Activated B cell treated with CpG ODN at 0.5 μM for 24 hours (primary cell): ENCODE measurements at regions not wholly inside any gene's neighbourhood (a gene's known extent, or its start where the extent isn't known, plus 50 kb on each side); places are given as distances from the start of the nearest gene placed in this dataset.

Experiments used
- ATAC-seq: fragments of 200-7000 bp; cut with Tn5 transposase; one replicate; pipeline ENCODE4 v1.10.0; 2021; ENCODE audit warnings: low read depth, mild to moderate bottlenecking, moderate library complexity
- CTCF ChIA-PET: fragments of 350-600 bp; sonication (Branson Sonifier 250); formaldehyde crosslinking; loops from one replicate; lab custom pipeline; 2021; ENCODE audit warnings: antibody characterized with exemption; lab: Charles Lee
- POLR2A ChIA-PET: fragments of 350-600 bp; sonication (Branson Sonifier 250); formaldehyde crosslinking; loops from one replicate; lab custom pipeline; 2021; ENCODE audit warnings: antibody characterized with exemption; lab: Charles Lee
- DNase-seq: peaks from one replicate; pipeline ENCODE4 v3.0.0; 2022
- H3K27ac Mint-ChIP-seq: one replicate; pipeline ENCODE4 v1.8.0; 2020; ENCODE audit warnings: mixed read lengths
- H3K27me3 Mint-ChIP-seq: one replicate; pipeline ENCODE4 v1.8.0; 2021; ENCODE audit warnings: mixed read lengths
- H3K36me3 Mint-ChIP-seq: one replicate; pipeline ENCODE4 v1.8.0; 2021; ENCODE audit warnings: low read depth, mixed read lengths
- H3K4me1 Mint-ChIP-seq: one replicate; pipeline ENCODE4 v1.8.0; 2021; ENCODE audit warnings: mixed read lengths
- H3K4me3 Mint-ChIP-seq: one replicate; pipeline ENCODE4 v1.8.0; 2020; ENCODE audit warnings: mild to moderate bottlenecking, mixed read lengths
- H3K9me3 Mint-ChIP-seq: one replicate; pipeline ENCODE4 v1.8.0; 2020; ENCODE audit warnings: mixed read lengths
- CTCF ChIP-seq: fragments of 200-600 bp; IDR thresholded peaks from one replicate; pipeline ENCODE4 v1.8.0; 2022; ENCODE audit warnings: antibody characterized with exemption, mild to moderate bottlenecking
- intact Hi-C: fragments of 100-400 bp; cut with micrococcal nuclease; formaldehyde crosslinking; loops from one replicate; pipeline ENCODE4 v1.15.1; 2024

GRCh38 chr18:27428120-27428519, 243.0 kb upstream of the CHST9 start:
- H3K27ac Mint-ChIP-seq, result no peak overlapping the region
- no peaks in the 10 kb centered on the region for H3K36me3 Mint-ChIP-seq
- ATAC-seq (no peak), DNase-seq (no peak)
- H3K9me3 Mint-ChIP-seq, result peaks cover 14% of the 10 kb centered on the region
- TF ChIP-seq CTCF, result no peak
- H3K4me1 Mint-ChIP-seq, result no peaks in the 10 kb centered on the region
- no peaks in the 10 kb centered on the region for H3K27me3 Mint-ChIP-seq
- no peak overlapping the region for H3K4me3 Mint-ChIP-seq
- CTCF ChIA-PET, result no interaction called here
- POLR2A ChIA-PET, result no interaction called here
- intact Hi-C loops, result no loop called here

GRCh38 chr18:27423581-27423980, 238.5 kb upstream of the CHST9 start:
- H3K9me3 Mint-ChIP-seq, result peaks cover 3% of the 10 kb centered on the region
- ChIA-PET POLR2A (no interaction called here), CTCF (no interaction called here)
- no peaks in the 10 kb centered on the region for H3K4me1 Mint-ChIP-seq
- DNase-seq (no peak), ATAC-seq (no peak)
- TF ChIP-seq CTCF, result no peak
- no peak overlapping the region for H3K4me3 Mint-ChIP-seq
- no peaks in the 10 kb centered on the region for H3K27me3 Mint-ChIP-seq
- no peaks in the 10 kb centered on the region for H3K36me3 Mint-ChIP-seq
- H3K27ac Mint-ChIP-seq, result no peak overlapping the region
- intact Hi-C loops, result no loop called here

- intact Hi-C loops, result no loop called here
- DNase-seq (no peak), ATAC-seq (no peak)
- Mint-ChIP-seq H3K36me3 (no peaks in the 10 kb centered on the region), H3K27me3 (no peaks in the 10 kb centered on the region), H3K4me1 (no peaks in the 10 kb centered on the region), H3K27ac (no peak overlapping the region), H3K4me3 (no peak overlapping the region), H3K9me3 (peaks cover 3% of the 10 kb centered on the region)
- CTCF ChIA-PET, result no interaction called here
- no peak for TF ChIP-seq CTCF
- POLR2A ChIA-PET, result no interaction called here
These were observed 234.5 kb upstream of the CHST9 start for GRCh38 chr18:27419646-27420045.

GRCh38 chr18:27415495-27415894, 230.4 kb upstream of the CHST9 start:
- DNase-seq (no peak), ATAC-seq (no peak)
- Mint-ChIP-seq H3K4me1 (no peaks in the 10 kb centered on the region), H3K27me3 (no peaks in the 10 kb centered on the region), H3K36me3 (no peaks in the 10 kb centered on the region), H3K9me3 (peaks cover 2% of the 10 kb centered on the region), H3K27ac (no peak overlapping the region), H3K4me3 (no peak overlapping the region)
- CTCF ChIA-PET, result no interaction called here
- intact Hi-C loops, result no loop called here
- POLR2A ChIA-PET, result no interaction called here
- no peak for TF ChIP-seq CTCF

GRCh38 chr18:27414682-27415081, 229.6 kb upstream of the CHST9 start:
- H3K27me3 Mint-ChIP-seq, result no peaks in the 10 kb centered on the region
- DNase-seq, result no peak
- no peaks in the 10 kb centered on the region for H3K36me3 Mint-ChIP-seq
- peaks cover 2% of the 10 kb centered on the region for H3K9me3 Mint-ChIP-seq
- no peak overlapping the region for H3K4me3 Mint-ChIP-seq
- intact Hi-C loops, result no loop called here
- POLR2A ChIA-PET, result no interaction called here
- CTCF ChIA-PET, result no interaction called here
- H3K27ac Mint-ChIP-seq, result no peak overlapping the region
- no peak for TF ChIP-seq CTCF
- ATAC-seq, result no peak
- H3K4me1 Mint-ChIP-seq, result no peaks in the 10 kb centered on the region
